Neural crest cell (in vitro differentiated cells): ENCODE measurements at regions not wholly inside any gene's neighbourhood (a gene's known extent, or its start where the extent isn't known, plus 50 kb on each side); places are given as distances from the start of the nearest gene placed in this dataset.

Experiments used
- DNase-seq: peaks from one replicate; pipeline ENCODE4 v3.0.0; 2021; ENCODE audit warnings: low read depth, mixed read lengths, low spot score
- H3K27ac Mint-ChIP-seq: one replicate; pipeline ENCODE4 v1.8.0; 2021; ENCODE audit warnings: mild to moderate bottlenecking, mixed read lengths; ENCODE audit not compliant: unreplicated experiment
- H3K27me3 Mint-ChIP-seq: 2 replicates; pipeline ENCODE4 v1.8.0; 2021; ENCODE audit warnings: low read depth, mild to moderate bottlenecking, mixed read lengths
- H3K36me3 Mint-ChIP-seq: 2 replicates; pipeline ENCODE4 v1.8.0; 2021; ENCODE audit warnings: low read depth, mild to moderate bottlenecking, mixed read lengths
- H3K4me1 Mint-ChIP-seq: 2 replicates; pipeline ENCODE4 v1.8.0; 2021; ENCODE audit warnings: mixed read lengths
- H3K4me3 Mint-ChIP-seq: one replicate; pipeline ENCODE4 v1.8.0; 2021; ENCODE audit warnings: mild to moderate bottlenecking, mixed read lengths
- H3K9me3 Mint-ChIP-seq: 2 replicates; pipeline ENCODE4 v1.8.0; 2021; ENCODE audit warnings: mixed read lengths
- TF ChIP-seq, protein P1 (sequence below): fragments of 200-600 bp; sonication (generic); conservative IDR thresholded peaks from 2 replicates; pipeline ENCODE4 v1.5.0; 2021; ENCODE audit warnings: antibody characterized with exemption, mild to moderate bottlenecking

DNA sequence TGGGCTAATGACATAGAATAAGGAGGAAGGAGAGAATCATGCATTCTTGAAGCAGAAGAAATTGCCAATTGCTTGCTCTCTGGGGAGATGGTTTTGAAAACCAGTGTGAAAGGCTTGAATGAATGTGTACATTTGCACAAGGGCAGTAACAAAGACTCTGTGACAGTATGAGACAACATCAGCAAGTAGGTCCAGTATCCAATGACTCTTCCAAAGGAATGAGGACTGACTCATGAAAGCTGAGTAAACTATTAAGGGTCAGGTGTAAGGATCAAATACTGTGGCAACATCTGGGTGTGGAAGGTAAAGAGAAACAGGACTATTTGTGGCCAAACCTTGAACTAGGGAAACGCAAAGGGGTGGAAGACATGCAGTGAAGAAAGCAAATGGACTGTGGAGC lies 886.0 kb upstream of the CHAC2 start:
- H3K27me3 Mint-ChIP-seq: no peaks in the 10 kb centered on the region
- no peaks in the 10 kb centered on the region for H3K9me3 Mint-ChIP-seq
- H3K4me3 Mint-ChIP-seq: no peak overlapping the region
- H3K27ac Mint-ChIP-seq: no peak overlapping the region
- TF ChIP-seq, protein P1, sequence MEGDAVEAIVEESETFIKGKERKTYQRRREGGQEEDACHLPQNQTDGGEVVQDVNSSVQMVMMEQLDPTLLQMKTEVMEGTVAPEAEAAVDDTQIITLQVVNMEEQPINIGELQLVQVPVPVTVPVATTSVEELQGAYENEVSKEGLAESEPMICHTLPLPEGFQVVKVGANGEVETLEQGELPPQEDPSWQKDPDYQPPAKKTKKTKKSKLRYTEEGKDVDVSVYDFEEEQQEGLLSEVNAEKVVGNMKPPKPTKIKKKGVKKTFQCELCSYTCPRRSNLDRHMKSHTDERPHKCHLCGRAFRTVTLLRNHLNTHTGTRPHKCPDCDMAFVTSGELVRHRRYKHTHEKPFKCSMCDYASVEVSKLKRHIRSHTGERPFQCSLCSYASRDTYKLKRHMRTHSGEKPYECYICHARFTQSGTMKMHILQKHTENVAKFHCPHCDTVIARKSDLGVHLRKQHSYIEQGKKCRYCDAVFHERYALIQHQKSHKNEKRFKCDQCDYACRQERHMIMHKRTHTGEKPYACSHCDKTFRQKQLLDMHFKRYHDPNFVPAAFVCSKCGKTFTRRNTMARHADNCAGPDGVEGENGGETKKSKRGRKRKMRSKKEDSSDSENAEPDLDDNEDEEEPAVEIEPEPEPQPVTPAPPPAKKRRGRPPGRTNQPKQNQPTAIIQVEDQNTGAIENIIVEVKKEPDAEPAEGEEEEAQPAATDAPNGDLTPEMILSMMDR: no peak
- no peaks in the 10 kb centered on the region for H3K36me3 Mint-ChIP-seq
- no peak for DNase-seq
- H3K4me1 Mint-ChIP-seq: no peaks in the 10 kb centered on the region

DNA sequence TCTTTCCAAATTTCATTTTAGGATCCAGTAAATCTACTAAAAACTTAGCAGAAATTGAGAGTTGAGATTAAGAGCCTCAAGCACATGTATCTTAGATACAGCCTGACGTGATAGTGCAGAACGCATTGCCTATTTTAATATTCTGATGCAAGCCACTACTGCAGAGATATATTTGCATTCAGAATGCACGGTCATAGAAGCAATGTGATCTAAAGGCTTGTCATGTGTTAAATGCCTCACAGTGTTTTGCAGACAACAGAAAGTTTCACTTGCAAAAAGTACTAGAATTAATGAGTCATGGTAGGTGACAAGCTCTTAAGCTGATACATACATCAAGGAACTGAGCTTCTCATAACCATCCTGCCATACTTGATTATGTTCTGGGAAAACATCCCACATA lies 886.7 kb upstream of the CHAC2 start:
- Mint-ChIP-seq H3K9me3 (no peaks in the 10 kb centered on the region), H3K4me1 (no peaks in the 10 kb centered on the region), H3K36me3 (no peaks in the 10 kb centered on the region), H3K4me3 (no peak overlapping the region), H3K27ac (no peak overlapping the region), H3K27me3 (no peaks in the 10 kb centered on the region)
- TF ChIP-seq, protein P1: no peak
- DNase-seq: no peak

DNA sequence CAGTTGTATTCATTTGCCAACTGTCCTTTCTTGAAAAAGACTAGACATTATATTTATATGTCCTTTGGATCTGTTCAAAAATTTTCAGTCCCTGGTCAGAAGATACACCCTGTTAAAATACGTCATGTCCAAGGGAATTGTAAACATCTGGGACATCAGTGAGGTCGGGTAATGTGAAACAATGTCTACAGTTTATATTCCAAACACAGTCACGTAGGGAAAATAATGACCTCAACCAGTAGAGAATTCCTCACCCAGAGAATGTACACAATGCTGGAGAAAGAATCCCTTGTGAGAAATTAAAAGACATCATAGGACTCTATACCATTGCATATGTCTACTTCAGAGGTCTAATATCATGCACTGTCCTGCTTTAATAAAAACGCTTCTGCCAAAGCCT lies 888.0 kb upstream of the CHAC2 start:
- Mint-ChIP-seq H3K27me3 (no peaks in the 10 kb centered on the region), H3K4me3 (no peak overlapping the region), H3K36me3 (no peaks in the 10 kb centered on the region), H3K9me3 (no peaks in the 10 kb centered on the region), H3K4me1 (no peaks in the 10 kb centered on the region), H3K27ac (no peak overlapping the region)
- TF ChIP-seq, protein P1: no peak
- no peak for DNase-seq

- Mint-ChIP-seq H3K36me3 (no peaks in the 10 kb centered on the region), H3K27ac (no peak overlapping the region)
Measured at GRCh38 chr2:52877703-52878102, 889.9 kb upstream of the CHAC2 start.

DNA sequence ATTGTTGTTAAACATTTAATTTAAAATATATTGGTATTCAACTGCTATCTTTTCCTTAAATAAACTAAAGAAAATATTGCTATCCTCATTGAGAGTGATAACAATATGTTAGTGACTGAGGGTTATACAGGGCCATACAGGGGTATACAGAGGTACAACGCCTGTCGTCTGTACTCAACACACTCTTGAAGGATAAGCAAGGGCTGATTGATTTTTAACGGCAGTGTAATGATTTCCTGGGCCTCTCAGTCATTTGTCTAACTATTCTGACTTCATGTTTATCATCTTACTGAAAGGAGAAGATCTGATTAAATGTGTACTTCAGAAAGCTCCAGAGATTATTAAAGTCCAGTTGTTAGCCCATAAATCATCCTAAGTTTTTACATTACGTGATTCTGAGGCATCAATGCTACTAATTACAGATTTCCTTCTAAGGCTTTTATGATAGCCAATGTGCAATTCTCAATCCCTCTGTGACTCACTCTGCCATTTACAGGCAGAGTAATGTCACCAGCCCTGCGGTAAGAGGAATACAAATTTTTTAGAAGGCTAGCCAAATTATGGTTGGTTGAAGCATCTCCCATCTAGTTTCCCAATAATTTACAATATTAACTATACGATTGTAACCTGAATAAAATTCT lies 893.0 kb upstream of the CHAC2 start:
- no peak for DNase-seq
- no peaks in the 10 kb centered on the region for H3K36me3 Mint-ChIP-seq
- H3K4me3 Mint-ChIP-seq: no peak overlapping the region
- H3K9me3 Mint-ChIP-seq: no peaks in the 10 kb centered on the region
- no peak overlapping the region for H3K27ac Mint-ChIP-seq
- TF ChIP-seq, protein P1: no peak
- H3K4me1 Mint-ChIP-seq: no peaks in the 10 kb centered on the region
- H3K27me3 Mint-ChIP-seq: no peaks in the 10 kb centered on the region

More at GRCh38 chr2:52877703-52878102, 889.9 kb upstream of the CHAC2 start:
- Mint-ChIP-seq H3K4me1 (no peaks in the 10 kb centered on the region), H3K4me3 (no peak overlapping the region), H3K9me3 (no peaks in the 10 kb centered on the region), H3K27me3 (no peaks in the 10 kb centered on the region)
- TF ChIP-seq, protein P1: no peak
- no peak for DNase-seq
